BLaER1 treated with 17β-estradiol and CSF1 and Interleukin-3, amounts not matched to agents 10 nM and 100 nM (cell line): ENCODE measurements at regions not wholly inside any gene's neighbourhood (a gene's known extent, or its start where the extent isn't known, plus 50 kb on each side); places are given as distances from the start of the nearest gene placed in this dataset.

Source experiments
- H3K27ac ChIP-seq, 11 experiments: shearing (Covaris generic); formaldehyde crosslinking; 2 replicates each; pipeline ENCODE4 v1.8.1; 2022
- H3K27me3 ChIP-seq, 11 experiments: shearing (Covaris generic); formaldehyde crosslinking; 2 replicates each; pipeline ENCODE4 v1.8.1; 2022
- H3K36me3 ChIP-seq, 11 experiments: shearing (Covaris generic); formaldehyde crosslinking; 2 replicates each; pipeline ENCODE4 v1.8.1; 2022
- H3K4me1 ChIP-seq, 10 experiments: shearing (Covaris generic); formaldehyde crosslinking; 2 replicates each; pipeline ENCODE4 v1.8.1; 2022
- H3K4me2 ChIP-seq, 11 experiments: shearing (Covaris generic); formaldehyde crosslinking; 2 replicates each; pipeline ENCODE4 v1.8.1; 2022
- H3K4me3 ChIP-seq, 10 experiments: shearing (Covaris generic); formaldehyde crosslinking; 2 replicates each; pipeline ENCODE4 v1.8.1; 2022
- H3K9ac ChIP-seq, 11 experiments: shearing (Covaris generic); formaldehyde crosslinking; 2 replicates each; pipeline ENCODE4 v1.8.1; 2022
- H3K9me3 ChIP-seq, 11 experiments: shearing (Covaris generic); formaldehyde crosslinking; replicated peaks in 1 of 11; 2 replicates each; pipeline ENCODE4 v1.8.1; 2022
- H4K20me1 ChIP-seq, 11 experiments: shearing (Covaris generic); formaldehyde crosslinking; 2 replicates each; pipeline ENCODE4 v1.8.1; 2022
- Cebpa-rat ChIP-seq, 11 experiments: shearing (Covaris generic); IDR thresholded peaks; 2 replicates each; pipeline ENCODE4 v1.8.1; 2022

DNA sequence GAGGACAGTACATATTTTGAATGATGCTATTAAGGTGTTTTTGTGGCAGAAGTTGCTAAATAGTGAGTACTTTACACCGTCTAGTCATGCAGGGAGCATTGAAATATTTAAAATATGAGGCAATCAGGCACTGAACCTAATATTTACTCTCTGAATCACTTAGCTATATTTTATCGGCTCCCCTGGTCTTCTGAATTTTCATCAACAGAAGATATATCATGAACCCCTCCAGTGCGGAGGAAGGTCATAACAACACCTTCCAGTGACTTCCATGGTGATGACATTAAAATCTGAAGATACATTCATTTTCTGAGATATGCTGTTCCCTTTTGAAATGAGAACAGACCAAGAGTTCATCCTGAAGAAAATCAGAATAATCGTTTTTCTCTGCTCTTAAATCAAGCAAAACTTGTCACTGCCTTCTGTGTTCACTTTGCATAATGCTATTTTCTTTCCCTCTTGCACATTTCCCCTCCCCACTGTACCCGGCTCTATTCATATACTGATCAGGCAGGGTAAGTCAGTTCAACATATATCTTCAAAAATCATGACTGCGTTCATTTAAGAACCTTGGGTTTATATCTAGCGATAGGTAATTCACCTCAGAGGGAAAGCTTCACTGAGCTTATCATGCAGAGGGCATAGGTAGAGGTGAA is 729.9 kb upstream of the GYPC start:
- H3K4me2 ChIP-seq: no peak overlapping the region

DNA sequence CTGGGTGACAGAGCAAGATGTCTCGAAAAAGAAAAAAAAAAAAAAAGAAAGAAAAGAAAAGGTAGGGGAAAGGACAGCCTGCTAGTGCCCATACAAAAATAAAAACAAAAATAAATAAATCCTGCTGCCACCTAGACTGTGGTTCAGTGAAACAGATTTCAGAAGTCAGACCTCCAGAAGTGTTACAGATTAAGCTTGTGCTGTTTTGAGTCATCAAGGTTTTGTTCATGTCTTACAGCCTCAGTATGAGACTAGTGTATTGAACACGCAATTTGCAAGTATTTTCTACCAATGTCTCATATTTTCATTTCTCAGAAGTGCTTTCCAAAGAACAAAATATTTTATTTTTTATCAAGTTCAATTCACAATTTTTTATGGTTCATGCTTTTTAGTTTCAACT is 720.4 kb upstream of the GYPC start:
- H4K20me1 ChIP-seq: no peaks in the 10 kb centered on the region
- no peaks in the 10 kb centered on the region for H3K4me1 ChIP-seq
- H3K9me3 ChIP-seq: no peaks in the 10 kb centered on the region
- TF ChIP-seq Cebpa-rat (IDR thresholded peaks at IDR 0.05): no peak
- no peaks in the 10 kb centered on the region for H3K27me3 ChIP-seq
- no peak overlapping the region for H3K27ac ChIP-seq
- no peak overlapping the region for H3K4me2 ChIP-seq
- H3K4me3 ChIP-seq: no peak overlapping the region
- H3K9ac ChIP-seq: no peak overlapping the region
- no peaks in the 10 kb centered on the region for H3K36me3 ChIP-seq

More for the DNA sequence above, 729.9 kb upstream of the GYPC start:
- Histone ChIP-seq H4K20me1 (no peaks in the 10 kb centered on the region), H3K4me3 (no peak overlapping the region), H3K36me3 (no peaks in the 10 kb centered on the region), H3K27me3 (no peaks in the 10 kb centered on the region), H3K9me3 (no peaks in the 10 kb centered on the region), H3K27ac (no peak overlapping the region), H3K4me1 (no peaks in the 10 kb centered on the region), H3K9ac (no peak overlapping the region)
- TF ChIP-seq Cebpa-rat (IDR thresholded peaks at IDR 0.05): no peak

DNA sequence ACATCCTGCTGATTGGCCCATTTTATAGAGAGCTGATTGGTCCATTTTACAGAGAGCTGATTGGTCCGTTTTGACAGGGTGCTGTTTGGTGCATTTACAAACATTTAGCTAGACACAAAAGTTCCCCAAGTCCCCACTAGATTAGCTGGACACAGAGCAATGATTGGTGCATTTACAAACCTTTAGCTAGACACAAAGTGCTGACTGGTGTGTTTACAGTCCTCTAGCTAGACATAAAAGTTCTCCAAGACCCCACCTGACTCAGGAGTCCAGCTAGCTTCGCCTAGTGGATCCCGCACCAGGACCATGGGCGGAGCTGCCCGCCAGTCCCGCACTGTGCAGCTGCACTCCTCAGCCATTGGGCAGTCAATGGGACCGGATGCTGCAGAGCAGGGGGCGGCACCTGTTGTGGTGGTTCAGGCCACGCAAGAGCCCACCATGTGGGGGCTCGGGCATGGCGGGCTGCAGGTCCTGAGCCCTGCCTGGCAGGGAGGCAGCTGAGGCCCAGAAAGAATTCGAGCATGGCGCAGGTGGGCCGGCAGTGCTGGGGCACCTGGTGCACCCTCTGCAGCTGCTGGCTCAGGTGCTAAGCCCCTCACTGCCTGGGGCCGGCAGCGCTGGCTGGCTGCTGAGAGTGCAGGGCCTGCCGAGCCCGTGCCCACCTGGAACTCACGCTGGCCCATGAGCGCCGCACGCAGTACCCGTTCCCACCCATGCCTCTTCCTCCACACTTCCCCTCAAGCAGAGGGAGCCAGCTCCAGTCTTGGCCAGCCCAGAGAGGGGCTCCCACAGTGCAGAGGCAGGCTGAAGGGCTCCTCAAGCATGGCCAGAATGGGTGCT is 713.2 kb upstream of the GYPC start:
- peaks cover 17 to 30% (median 25%) of the 10 kb centered on the region in 11 experiments for H3K9me3 ChIP-seq
- no peak for TF ChIP-seq Cebpa-rat (IDR thresholded peaks at IDR 0.05)
- no peak overlapping the region for H3K9ac ChIP-seq

DNA sequence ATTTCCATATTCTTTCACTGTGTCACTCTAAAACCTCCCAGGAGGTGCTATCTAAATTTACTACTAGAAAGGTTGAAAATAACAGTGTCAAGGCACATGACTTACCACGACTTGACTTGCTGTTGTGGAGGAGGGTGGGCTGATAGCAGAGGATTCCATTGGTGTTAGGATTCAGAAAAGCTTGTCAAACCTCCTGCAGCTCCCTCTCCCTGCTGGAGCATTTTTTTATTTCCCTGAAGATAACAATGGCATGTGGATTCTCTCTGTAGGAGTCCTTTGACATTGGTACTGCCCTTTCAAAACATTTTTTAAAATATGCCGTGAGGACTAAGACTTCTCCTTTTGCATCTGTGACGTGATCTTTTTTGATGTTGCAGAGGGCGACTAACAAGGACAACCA is 696.9 kb upstream of the GYPC start:
- Histone ChIP-seq H3K4me2 (no peak overlapping the region), H3K9ac (no peak overlapping the region), H3K9me3 (peaks cover 0 to 5% (median 3%) of the 10 kb centered on the region in 11 experiments; a peak in 8 of 22 replicates), H3K4me1 (no peaks in the 10 kb centered on the region), H4K20me1 (no peaks in the 10 kb centered on the region), H3K27ac (no peak overlapping the region), H3K27me3 (no peaks in the 10 kb centered on the region), H3K36me3 (no peaks in the 10 kb centered on the region), H3K4me3 (no peak overlapping the region)
- no peak for TF ChIP-seq Cebpa-rat (IDR thresholded peaks at IDR 0.05)

More for the DNA sequence above, 713.2 kb upstream of the GYPC start:
- no peak overlapping the region for H3K4me2 ChIP-seq
- no peak overlapping the region for H3K27ac ChIP-seq
- no peaks in the 10 kb centered on the region for H4K20me1 ChIP-seq
- H3K4me3 ChIP-seq: 0 out of 20 replicates have a peak overlapping the region, but pooled peaks of 1 of the 10 experiments have one; percentile 1
- no peaks in the 10 kb centered on the region for H3K36me3 ChIP-seq
- no peaks in the 10 kb centered on the region for H3K4me1 ChIP-seq
- no peaks in the 10 kb centered on the region for H3K27me3 ChIP-seq

DNA sequence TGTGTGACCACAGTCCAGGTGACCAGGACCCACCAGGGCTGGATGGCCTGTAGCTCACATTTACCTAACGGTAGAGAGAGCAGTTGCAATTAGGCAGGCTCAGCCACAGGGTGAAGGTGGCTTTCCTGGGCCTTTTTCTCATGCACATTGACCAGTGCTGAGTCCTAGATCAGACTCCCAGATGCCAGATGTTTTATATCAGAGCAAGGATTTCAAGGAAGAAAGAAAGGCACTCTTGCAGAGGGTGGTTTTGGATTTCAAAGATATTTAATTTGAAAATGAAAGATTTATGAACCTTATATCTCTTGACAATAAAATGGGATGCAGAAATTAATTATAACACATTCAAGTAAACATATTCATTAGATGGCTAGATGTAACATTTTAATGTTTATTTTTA is 694.2 kb upstream of the GYPC start:
- Histone ChIP-seq H3K9ac (no peak overlapping the region), H3K27ac (no peak overlapping the region), H3K9me3 (no peaks in the 10 kb centered on the region), H3K4me2 (no peak overlapping the region), H3K4me1 (no peaks in the 10 kb centered on the region), H3K36me3 (no peaks in the 10 kb centered on the region), H3K27me3 (no peaks in the 10 kb centered on the region), H4K20me1 (no peaks in the 10 kb centered on the region), H3K4me3 (no peak overlapping the region)
- no peak for TF ChIP-seq Cebpa-rat (IDR thresholded peaks at IDR 0.05)

DNA sequence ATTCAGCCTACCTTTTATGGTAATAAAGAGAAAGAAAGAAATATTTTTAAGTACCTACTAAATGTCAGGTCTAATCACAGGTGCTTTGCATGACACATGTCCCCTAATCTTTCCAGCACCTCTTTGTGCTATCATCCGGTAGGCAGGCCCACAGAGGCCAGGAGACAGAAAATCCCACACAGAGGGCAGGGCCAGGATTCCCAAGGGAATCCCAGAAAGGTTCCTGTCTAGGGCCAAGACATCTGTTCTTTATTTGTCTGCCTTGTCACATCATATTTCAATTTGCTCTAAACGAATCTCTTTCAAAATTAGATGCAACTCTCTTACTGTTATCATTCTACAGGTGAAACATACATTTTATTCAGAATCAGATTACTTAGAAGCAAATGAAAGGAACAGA is 676.1 kb upstream of the GYPC start:
- Histone ChIP-seq H4K20me1 (no peaks in the 10 kb centered on the region), H3K4me1 (peaks cover 0 to 5% (median 0%) of the 10 kb centered on the region in 10 experiments; a peak in 4 of 20 replicates), H3K4me2 (0 out of 22 replicates have a peak overlapping the region, but pooled peaks of 1 of the 11 experiments have one; percentile 0), H3K27ac (no peak overlapping the region), H3K27me3 (no peaks in the 10 kb centered on the region), H3K9me3 (no peaks in the 10 kb centered on the region), H3K36me3 (no peaks in the 10 kb centered on the region), H3K4me3 (no peak overlapping the region), H3K9ac (no peak overlapping the region)
- no peak for TF ChIP-seq Cebpa-rat (IDR thresholded peaks at IDR 0.05)

DNA sequence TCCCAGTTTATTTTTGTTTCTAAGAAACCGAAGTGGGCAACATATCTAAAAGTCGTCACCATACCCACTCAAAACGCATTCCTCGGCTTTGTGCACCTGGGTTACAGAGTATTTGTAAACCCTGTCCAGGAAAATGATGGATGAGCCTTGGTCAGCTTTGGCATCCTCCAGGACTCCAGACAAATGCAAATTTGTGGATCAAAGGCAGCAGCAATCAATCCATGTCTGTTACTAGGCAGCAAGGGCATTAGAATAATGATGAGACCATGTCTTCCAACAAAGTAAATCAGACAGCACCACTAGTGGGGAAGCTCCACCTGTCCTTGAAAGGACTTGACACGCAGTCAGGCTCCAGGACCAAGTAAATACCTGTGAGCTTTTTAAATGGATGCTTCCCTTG is 672.6 kb upstream of the GYPC start:
- no peak for TF ChIP-seq Cebpa-rat (IDR thresholded peaks at IDR 0.05)
- Histone ChIP-seq H3K9ac (no peak overlapping the region), H3K4me2 (no peak overlapping the region), H3K27me3 (no peaks in the 10 kb centered on the region), H4K20me1 (no peaks in the 10 kb centered on the region), H3K4me3 (no peak overlapping the region), H3K9me3 (no peaks in the 10 kb centered on the region), H3K36me3 (no peaks in the 10 kb centered on the region), H3K4me1 (peaks cover 0 to 5% (median 0%) of the 10 kb centered on the region in 10 experiments; a peak in 4 of 20 replicates), H3K27ac (no peak overlapping the region)

DNA sequence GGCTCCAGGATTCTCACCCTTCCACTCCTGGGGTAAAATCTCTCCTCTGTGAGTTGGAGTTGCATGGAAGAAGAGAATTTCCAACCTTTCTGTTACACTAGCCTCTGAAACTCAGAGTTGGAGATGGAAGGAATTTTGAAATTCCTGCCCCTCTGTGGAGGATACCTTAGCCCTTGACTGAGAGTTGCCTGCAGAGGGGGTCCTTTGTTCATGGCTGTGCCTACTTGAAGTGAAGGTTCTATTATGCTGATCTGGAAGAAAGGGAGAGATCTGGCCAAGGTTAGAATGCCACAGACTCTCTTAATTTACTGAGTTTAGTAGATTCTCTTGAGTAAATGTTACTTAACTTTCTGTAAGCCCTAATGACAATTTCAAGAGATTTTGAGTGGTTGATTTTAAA is 626.6 kb upstream of the GYPC start:
- no peaks in the 10 kb centered on the region for H3K36me3 ChIP-seq
- no peak for TF ChIP-seq Cebpa-rat (IDR thresholded peaks at IDR 0.05)
- no peaks in the 10 kb centered on the region for H3K27me3 ChIP-seq
- H3K27ac ChIP-seq: no peak overlapping the region
- H3K4me1 ChIP-seq: no peaks in the 10 kb centered on the region
- no peak overlapping the region for H3K4me3 ChIP-seq
- H3K4me2 ChIP-seq: no peak overlapping the region
- no peak overlapping the region for H3K9ac ChIP-seq
- peaks cover 6 to 16% (median 9%) of the 10 kb centered on the region in 11 experiments; a peak in 10 of 22 replicates for H3K9me3 ChIP-seq
- H4K20me1 ChIP-seq: no peaks in the 10 kb centered on the region

DNA sequence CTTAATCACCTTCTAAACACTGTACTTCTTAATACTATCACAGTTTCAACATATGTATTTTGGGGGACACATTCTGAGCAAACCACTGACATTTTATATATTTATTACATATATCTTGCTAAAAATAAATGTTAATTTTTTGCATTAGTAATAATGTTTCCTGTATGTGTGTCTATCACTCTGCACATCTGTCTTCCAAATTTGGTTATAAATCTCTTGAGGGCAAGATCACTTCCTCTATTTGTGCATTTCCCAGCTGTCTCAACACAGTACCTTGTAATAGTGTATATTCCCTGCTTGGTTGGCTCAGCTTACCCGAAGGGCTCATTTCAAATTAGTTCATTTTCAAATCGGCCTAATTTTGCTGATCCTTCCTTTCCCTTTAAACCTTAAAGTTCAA is 617.1 kb upstream of the GYPC start:
- no peak overlapping the region for H3K4me3 ChIP-seq
- H3K36me3 ChIP-seq: no peaks in the 10 kb centered on the region
- H4K20me1 ChIP-seq: no peaks in the 10 kb centered on the region
- H3K27ac ChIP-seq: peak overlapping the region in 8 of 11 experiments; percentile 12 to 92 (median 58); a peak in 14 of 22 replicates
- no peaks in the 10 kb centered on the region for H3K27me3 ChIP-seq
- peaks cover 0 to 3% (median 0%) of the 10 kb centered on the region in 11 experiments; a peak in 3 of 22 replicates for H3K9me3 ChIP-seq
- peak overlapping the region; percentile 45 to 69 (median 53) for H3K4me2 ChIP-seq
- peaks cover 13 to 58% (median 40%) of the 10 kb centered on the region in 10 experiments for H3K4me1 ChIP-seq
- 0 out of 22 replicates have a peak, but pooled peaks of 1 of the 11 experiments have one; percentile 33 for TF ChIP-seq Cebpa-rat (IDR thresholded peaks at IDR 0.05)
- peak overlapping the region in 4 of 11 experiments; percentile 27 to 74 (median 52); a peak in 6 of 22 replicates for H3K9ac ChIP-seq
